ENCODE measurements at regions not wholly inside any gene's neighbourhood (a gene's known extent, or its start where the extent isn't known, plus 50 kb on each side); places are given as distances from the start of the nearest gene placed in this dataset.
"Not testable (repeated sequence)": the region's sequence is repeated elsewhere in the genome, so short reads cannot be mapped to it uniquely, and the experiment has no call there.

DNA sequence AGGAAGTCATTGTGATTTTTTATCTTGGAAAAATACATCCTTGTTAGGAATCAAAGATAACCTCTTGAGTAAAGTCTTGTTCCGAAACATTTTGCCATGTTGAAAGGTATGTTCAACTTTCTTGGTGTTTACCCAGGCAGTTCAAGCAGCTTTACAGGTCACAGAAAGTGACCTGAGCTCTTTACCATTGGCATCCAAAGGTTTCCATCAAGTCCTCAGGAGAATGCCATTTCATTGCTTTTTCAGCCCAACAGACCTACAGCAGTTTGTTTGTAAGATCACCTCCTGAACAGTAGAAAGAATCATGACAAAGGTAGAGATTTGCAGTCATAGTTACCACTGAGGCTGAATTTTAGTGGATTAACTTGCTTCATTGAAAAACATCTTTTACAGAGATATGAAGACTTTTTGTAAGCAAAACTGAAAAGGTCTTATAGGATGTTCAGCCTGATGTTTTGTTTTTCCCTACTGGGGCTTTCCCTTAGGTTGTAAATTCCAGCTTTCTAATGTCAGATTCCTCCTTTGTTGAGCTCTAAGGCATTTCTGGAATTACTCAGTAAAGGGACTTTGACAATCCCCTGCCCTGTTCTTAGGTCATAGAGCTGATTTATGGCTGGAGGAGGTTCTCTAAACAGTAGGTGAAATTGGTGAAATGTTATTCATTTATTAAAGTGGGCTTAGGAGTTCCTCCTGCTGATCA lies 236.8 kb upstream of the RBMS1 start:
- no peak for DNase-seq (ENCODE audit: low spot score)

DNA sequence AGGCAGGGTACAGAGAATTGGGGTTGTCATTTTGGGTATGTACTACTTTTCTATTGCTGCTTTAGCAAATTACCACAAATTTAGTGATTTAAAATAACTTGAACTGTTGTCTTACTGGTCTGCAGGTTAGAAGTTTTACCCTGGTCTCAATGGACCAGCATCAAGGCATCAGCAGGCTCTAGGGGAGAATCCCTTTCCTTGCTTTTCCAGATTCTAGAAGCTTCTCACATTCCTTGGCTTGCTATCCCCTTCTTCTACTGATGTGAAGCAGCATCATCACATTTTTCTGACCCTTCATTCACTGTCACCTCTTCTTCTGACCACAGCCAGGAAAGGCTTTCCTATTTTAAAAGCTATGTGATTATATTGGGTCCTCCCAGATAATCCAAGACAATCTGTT lies 237.8 kb upstream of the RBMS1 start:
- no peak for DNase-seq (ENCODE audit: low spot score)

DNA sequence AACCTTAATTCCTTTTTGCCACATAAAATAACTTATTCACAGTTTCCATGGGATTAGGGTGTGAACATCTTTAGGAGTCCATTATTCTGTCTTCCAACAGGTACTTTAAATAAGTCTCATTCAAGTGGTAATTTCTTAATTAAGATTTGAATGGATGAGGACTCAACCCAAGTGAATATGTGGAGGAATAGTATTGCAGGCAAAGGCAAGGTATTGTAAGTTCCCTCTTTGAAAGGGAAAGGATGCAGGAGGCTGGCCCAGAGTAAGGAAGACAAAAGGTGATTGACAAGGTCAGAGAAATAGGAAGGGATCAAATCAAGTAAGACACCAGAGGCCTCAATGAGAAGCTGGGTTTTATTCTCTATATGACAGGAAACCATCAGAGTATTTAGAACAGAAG lies 238.2 kb upstream of the RBMS1 start:
- no peak for DNase-seq (ENCODE audit: low spot score)

DNA sequence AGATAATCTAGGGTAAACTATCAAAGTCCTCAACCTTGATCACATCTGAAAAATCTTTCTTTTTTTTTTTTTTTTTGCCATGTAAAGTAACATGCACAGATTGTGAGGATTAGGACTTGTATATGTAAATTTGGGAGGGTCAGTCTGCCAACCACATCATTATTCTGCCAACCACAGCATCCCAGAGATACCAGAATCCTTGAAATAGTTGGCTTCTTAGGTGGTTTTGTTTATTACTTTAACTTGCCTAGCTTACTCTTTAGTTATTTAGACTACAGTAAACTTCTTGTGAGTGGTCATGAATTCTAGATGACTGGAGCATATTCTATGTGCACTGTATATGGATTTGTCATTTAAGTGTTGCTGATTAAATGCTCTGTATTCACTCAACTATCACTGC lies 242.1 kb upstream of the RBMS1 start:
- no peak for DNase-seq (ENCODE audit: low spot score)

DNA sequence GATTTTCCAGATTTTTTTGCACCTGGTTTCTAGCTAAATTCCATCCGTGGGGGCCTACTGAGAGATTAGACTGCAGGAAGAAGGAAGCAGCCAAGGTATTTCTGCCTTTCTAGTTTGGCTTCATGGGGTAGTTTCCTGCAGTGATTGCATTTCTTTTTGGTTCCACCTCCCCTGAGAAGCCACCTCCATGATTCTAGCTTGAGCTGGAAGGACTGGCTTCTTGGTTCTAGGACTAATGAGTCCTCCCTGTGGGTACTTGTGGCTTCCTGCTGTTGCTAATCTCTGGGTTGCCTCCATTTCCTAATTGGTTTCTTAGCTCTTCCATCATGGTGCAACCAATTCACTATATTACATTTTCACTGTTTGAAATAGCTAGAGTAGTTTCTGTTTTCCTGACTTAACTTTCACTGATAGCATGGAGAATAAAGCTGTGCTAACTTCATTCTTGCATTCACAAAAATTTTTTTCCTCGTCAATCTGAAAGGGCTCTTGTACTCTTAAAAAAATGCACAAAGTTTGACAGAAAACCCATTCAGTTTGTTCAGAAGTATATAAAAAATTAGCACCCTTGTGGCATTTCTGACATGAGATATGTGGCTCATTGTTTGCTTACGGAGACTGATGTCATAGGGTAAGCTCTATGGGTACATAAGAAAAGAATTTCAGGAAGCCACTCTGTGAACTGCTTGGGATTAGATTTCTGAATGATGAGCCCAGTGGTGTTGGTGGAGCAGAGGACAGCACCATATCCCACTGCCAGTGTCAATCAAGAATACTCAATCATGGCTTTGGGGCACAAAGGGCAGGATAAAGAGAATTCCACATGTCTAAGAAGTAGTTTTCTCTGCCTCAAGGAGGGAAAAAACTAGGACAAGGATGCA lies 242.8 kb upstream of the RBMS1 start:
- DNase-seq (ENCODE audit: low spot score): no peak

DNA sequence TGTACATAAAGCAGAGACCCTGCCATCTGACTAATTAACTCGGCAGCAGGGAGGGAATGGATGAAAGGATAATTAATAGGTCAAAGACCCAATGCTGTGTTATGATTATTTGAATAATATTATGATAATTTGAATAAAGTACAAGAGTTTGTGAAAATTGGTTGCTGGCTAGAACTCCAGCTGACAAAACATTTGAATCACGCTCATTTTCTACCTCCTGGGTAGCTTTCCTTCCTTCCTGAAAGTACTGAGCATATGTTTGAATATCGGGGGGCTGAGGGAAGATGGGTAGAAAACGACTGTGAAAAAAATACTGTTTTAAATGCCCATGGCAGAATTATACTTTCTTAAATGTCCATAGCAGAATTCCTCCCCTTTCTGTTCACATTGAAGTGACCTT lies 243.6 kb upstream of the RBMS1 start:
- no peak for DNase-seq (ENCODE audit: low spot score)

DNA sequence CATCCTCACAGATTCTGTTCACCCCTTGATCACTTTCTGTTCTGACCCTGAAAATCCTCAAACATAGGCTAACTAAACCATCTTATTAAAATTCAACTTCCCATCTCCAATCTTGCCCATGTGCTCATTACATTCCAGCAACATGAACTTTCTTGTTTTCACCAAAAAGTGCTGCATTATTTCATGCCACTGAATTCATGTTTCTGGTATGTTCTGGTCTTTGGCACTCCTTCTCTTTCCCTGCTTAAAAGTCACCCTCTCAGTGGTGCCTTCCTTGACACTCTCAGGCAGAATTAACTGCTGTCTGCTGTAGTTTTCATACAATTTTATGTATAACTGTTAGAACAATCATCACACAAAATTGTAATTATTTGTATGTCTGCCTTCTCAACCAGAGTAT lies 247.7 kb upstream of the RBMS1 start:
- DNase-seq (ENCODE audit: low spot score): no peak

DNA sequence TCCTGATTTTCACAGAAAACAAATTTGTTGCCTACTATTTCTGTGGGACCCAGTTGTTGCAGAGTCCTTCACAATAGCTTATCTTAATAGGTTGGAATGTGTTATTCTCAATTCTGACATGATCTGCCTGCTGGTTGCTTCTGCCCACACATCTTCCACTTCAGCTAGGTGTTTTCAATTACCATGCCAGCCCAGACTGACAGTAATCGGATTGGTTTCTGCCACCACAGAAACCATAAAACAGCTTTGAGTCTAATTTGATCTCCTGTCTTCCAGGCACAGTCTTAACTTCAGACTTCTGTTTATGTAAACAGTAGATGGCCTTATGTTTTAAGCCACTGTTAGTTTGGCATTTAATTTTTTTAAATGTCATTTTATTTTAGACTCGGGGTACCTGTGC lies 248.2 kb upstream of the RBMS1 start:
- no peak for DNase-seq (ENCODE audit: low spot score)

DNA sequence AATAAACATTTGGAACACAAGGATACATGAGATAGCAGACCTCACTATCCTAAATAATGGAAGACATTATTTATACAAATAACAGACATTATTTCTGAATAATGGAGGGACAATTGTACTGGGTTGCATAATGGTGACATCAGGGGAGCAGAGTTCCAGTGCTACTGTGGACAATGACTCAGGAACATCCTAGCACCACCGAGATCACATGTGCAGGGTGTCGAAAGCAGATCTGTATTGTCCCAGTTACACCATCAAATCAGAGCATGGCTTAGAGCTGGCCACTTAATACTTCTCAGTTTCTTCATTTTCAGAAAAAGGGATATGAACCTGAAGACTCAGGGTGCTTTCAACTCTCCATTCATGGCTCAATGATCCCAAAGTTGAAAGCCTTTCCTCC lies 249.1 kb upstream of the RBMS1 start:
- no peak for DNase-seq (ENCODE audit: low spot score)

DNA sequence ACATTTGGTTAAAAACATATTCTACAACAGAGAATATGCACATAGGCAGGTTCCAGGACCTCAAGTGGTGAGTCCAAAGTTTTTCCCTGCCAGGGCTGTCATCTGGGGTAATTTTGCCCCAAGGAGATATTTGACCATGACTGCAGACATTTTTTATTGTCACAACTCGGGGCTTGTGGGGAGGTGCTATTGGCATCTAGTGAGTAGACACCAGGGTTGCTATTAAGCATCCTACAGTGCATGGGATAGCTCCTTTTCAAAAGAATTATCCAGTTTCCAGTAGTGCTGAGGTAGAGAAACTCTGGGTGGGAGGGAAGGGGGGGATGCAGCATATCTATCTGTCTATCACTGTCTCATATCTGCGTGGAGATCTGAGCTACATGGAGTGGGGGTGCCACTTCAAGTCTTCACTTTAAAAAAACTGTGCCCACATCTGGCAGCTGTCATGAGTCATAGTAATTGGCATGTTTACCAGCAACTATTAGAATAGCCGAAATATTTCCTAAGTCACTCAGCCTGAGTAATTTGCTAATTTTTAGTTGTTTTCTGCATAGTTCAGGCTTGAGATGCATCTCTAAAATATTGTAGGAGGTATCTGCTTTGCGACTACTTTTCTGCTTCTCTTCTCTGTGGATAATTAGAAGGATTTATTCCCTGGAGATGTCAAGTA lies 254.0 kb upstream of the RBMS1 start:
- peak; percentile 42 for DNase-seq (ENCODE audit: low spot score)

DNA sequence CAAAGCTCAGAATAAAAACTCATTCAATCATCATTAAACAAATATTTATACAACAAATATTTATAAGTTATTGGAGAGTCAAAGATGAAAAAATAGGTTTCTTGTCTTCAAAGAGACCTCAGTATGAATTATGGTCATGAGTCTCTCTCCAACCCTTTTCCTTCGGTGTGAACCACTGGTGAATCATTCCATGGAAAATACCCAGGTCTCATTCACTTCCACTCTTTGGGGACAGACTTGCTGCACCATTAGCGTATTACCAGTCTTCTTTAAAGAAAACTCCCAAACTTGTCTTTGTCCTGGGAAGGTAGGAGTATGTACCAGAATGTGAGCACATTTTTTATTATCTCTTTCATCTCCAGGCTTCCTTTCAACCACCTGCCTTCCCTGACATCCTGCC lies 257.4 kb upstream of the RBMS1 start:
- DNase-seq (ENCODE audit: low spot score): no peak

DNA sequence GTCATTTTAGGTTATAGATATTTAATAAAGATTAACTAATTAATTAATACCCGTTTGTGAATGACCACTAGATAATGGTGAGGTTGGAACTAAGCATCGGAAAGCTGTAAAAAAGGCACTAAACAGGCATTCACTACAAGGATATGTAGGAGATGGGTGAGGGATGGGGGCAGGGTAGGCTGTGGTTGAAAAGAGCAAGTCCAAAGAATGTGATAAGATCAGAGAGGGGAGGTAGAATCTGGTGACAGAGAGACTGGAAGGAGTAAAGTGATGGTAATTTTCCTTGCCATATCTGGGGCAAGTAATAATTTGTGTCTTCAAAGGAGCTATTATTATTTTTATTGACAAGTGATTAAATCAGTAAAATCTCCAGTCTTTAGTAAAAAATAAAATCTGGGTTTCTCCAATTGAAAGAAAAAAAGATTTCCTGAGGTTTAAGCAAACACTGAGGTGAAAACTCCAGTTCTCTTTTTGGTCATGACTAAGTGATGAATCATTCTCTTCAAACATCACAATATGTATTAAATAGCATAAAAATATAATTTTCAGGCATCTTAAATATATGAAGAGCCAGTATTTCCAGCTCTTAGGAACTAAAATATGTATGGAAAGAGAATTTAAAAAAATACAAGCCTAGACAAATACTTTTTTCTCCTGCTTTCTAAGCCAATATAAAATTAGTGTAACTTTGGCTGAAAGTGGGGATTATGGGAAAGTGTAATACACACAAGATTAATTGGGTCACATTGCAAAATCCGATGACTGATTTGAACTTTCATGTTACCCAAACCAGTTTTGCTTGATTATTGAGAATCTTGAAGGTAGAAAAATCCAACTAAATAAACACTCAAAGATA lies 259.1 kb upstream of the RBMS1 start:
- no peak for DNase-seq (ENCODE audit: low spot score)

DNA sequence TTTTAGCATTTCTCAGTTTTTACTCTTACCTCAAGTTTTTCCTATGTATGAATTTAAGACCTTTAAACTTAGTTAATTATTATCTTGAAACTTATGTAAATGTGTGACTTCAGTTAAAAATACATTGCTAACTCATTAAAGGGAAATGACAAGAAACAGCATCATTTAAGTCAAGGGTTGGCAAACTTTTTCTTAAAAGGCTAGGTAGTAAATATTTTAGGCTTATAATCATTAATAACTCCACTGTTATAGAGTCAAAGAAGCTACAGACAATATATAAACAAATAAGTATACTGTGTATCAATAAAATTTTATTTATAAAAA lies 259.7 kb upstream of the RBMS1 start:
- no peak for DNase-seq (ENCODE audit: low spot score)

DNA sequence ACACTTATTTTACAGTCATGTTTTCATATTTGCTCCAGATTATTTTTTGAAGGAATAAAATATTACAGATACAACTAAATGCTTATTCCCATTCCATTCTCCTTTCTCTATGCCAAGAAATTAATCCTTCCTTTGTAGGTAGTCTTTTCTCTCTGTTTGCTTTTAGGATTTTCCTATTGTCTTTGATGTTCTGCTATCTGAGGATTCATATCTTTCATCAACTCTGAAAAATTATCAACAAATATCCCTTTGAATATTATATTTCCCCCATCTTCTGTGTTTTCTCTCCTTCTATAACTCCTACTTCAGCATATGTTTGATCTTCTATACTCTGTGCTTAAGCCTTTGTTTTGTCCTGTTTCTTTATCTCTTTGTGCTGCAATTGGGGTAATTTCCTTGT lies 260.4 kb upstream of the RBMS1 start:
- no peak for DNase-seq (ENCODE audit: low spot score)

DNA sequence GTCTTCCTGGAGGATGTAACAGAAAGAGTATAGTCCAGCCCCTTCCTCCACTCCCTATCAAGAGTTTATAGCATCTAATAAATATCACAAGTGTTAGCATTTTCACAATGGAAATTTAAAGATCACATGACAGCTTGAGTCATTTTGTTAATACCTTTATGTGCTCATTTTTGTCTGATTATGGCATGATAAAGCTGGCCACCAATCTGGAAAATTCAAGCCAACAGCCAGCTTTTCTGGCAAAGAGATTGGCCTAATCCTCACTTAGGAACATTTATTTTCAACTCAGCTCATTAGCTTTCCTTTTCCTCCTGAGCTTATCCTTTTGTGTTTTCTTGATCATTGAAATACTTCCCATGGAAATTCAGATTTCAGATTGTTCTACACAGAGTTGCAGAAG lies 262.9 kb upstream of the RBMS1 start:
- no peak for DNase-seq (ENCODE audit: low spot score)

DNA sequence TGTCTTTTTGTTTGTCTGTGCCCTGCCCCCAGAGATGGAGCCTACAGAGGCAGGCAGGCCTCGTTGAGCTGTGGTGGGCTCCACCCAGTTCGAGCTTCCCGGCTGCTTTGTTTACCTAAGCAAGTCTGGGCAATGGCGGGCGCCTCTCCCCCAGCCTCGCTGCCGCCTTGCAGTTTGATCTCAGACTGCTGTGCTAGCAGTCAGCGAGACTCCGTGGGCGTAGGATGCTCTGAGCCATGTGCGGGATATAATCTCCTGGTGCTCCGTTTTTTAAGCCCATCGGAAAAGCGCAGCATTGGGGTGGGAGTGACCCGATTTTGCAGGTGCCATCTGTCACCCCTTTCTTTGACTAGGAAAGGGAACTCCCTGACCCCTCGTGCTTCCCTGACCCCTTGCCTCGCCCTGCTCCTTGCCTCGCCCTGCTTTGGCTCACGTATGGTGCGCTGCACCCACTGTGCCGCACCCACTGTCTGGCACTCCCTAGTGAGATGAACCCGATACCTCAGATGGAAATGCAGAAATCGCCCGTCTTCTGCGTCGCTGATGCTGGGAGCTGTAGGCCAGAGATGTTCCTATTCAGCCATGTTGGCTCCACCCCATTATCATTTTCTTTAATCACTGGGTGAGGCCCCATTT lies 269.0 kb upstream of the RBMS1 start:
- DNase-seq (ENCODE audit: low spot score): not testable (repeated sequence)

DNA sequence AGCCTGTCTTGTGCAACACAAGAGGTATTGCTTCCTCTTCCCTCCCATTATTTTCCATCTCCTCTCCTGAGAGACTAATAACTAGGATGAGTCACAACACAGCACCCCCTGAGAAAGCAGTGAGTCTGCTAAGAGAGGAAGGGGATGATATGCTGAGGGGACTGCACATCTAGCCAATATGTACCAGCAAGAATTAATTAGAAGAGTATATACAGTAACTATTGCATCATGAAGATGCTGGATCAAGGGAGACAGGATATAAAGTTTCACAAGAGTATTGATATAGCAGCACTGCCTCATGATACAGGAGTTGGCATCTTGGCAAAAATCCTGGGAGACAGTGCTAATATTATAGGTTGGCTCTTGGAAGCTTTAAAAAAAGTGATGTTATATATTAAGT lies 289.9 kb upstream of the RBMS1 start:
- DNase-seq (ENCODE audit: low spot score): no peak

DNA sequence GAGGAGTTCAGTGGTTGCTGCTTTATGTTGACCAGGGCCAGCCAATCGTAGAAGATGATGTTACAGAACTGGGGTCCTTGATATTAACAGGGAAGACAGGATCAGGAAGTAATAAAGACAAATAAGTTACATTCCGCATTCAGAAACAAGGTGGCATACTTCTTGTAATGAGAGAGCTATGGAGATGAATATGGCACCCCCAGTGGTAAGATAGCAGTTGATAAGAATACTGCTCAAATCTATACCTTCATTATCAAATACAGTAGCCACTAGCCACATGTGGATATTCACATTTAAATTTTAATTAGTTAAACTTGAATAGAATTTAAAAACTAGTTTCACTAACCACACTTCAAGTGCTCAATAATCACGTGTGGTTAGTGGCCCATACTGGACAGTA lies 290.4 kb upstream of the RBMS1 start:
- DNase-seq (ENCODE audit: low spot score): no peak

DNA sequence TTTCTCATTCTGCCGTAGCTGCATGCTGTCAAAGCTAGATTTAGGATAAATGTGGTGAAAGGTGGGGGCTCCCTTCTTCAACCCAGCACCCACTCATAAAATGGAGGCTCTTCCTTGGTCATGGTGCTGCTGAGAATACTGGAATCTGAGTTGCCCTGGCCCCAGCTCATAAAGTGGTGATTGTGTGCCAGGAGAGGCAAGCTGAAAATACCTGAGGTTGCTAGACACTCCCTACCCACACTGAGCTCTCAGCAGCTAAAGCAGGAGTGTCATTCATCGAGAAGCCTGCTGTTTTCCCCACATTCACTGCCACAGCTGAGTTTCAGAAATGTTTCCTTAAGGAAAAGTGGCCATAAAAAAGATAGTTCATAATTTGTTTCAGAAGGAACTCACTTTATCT lies 297.1 kb upstream of the RBMS1 start:
- DNase-seq (ENCODE audit: low spot score): peak; percentile 21

DNA sequence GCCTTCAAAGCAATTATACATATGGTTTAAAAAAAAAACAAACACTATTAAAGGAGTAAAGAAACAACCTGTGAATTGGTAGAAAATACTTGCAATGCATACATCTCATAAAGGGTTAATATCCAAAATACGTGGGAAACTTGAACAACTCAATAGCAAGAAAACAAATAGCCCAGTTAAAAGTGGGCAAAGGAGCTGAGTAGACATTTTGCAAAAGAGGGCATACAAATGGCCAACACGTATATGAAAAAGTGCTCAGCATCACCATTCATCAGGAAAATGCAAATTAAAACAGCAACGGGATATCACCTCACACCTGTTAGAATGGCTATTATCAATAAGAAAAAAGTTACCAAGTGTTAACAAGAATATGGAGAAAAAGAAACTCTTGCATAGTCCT lies 298.3 kb upstream of the RBMS1 start:
- DNase-seq (ENCODE audit: low spot score): no peak

DNA sequence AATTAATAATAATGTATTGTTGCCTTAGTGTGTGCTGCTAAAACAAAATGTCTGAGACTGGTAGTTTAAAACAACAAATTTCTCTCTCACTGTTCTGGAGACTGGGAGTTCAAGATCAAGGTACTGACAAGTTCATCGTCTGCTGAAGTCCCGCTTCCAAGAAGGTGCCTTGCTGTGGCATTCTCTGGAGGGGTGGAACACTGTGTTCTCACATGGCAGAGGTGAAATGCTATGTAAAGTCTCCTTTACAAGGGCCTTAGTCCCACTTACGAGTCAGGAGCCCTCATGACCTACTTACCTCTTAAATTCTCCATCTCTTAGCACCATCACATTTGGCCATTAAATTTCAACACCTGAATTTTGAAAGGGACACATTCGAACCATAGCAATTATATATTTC lies 299.2 kb upstream of the RBMS1 start:
- no peak for DNase-seq (ENCODE audit: low spot score)

DNA sequence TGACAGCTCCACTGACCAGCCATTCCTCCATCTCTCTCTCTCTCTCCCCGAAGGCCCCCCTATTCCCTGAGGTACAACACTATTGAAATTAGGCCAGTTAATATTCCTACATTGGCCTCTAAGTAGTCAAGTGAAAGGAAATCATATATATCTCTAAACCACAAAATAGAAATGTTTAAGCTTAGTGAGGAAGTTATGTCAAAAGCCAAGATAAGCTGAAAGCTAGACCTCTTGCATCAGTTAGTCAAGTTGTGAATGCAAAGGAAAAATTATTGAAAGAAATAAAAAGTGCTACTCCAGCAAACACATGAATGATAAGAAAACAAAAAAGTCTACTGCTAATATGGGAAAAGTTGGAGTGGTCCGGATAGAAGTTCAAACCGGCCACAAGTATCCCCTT lies 301.3 kb upstream of the RBMS1 start:
- no peak for DNase-seq (ENCODE audit: low spot score)
